Adipocyte (in vitro differentiated cells): ENCODE measurements at regions not wholly inside any gene's neighbourhood (a gene's known extent, or its start where the extent isn't known, plus 50 kb on each side); places are given as distances from the start of the nearest gene placed in this dataset.

Source experiments
- DNase-seq: peaks from one replicate; pipeline ENCODE4 v3.0.0-alpha.2; 2015; ENCODE audit warnings: low read depth
- H3K27me3 ChIP-seq: replicated peaks from 2 replicates; pipeline ENCODE4 v1.7.0; 2013; ENCODE audit warnings: mild to moderate bottlenecking, low read length, moderate library complexity; ENCODE audit not compliant: control insufficient read depth, insufficient read depth
- H3K36me3 ChIP-seq: 2 replicates; pipeline ENCODE4 v1.7.0; 2013; ENCODE audit warnings: low read length, mild to moderate bottlenecking, moderate library complexity; ENCODE audit not compliant: control insufficient read depth, insufficient read depth, severe bottlenecking
- H3K4me1 ChIP-seq: 2 replicates; pipeline ENCODE4 v1.7.0; 2013; ENCODE audit warnings: mild to moderate bottlenecking, low read length, moderate library complexity; ENCODE audit not compliant: control insufficient read depth, insufficient read depth
- H3K4me3 ChIP-seq: 2 replicates; pipeline ENCODE4 v1.7.0; 2013; ENCODE audit warnings: mild to moderate bottlenecking, low read length, moderate library complexity
- H3K9ac ChIP-seq: 2 replicates; pipeline ENCODE4 v1.7.0; 2013; ENCODE audit warnings: mild to moderate bottlenecking, low read length, moderate library complexity
- H3K9me3 ChIP-seq: 2 replicates; pipeline ENCODE4 v1.7.0; 2013; ENCODE audit warnings: mild to moderate bottlenecking, low read length, moderate library complexity; ENCODE audit not compliant: control insufficient read depth

DNA sequence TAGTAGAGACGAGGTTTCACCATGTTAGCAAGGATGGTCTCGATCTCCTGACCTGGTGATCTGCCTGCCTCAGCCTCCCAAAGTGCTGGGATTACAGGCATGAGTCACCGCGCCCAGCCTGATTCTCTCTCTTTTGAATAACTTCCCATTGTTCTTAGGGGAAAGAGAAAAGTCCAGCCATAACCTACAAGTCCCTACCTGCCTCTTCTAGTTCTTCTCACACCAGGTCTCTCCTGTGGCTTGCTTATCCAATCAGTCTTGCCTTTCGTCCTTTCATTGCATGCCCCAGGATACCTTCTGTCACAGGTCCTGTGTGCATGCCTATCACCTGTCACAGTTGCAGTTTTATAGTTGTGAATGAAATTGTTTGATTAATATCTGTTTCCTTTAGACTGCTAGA is 148.1 kb downstream of the SLC4A3 start:
- no peak for DNase-seq
- peaks cover 14% of the 10 kb centered on the region for H3K27me3 ChIP-seq
- H3K4me1 ChIP-seq, result no peaks in the 10 kb centered on the region
- H3K9ac ChIP-seq, result no peak overlapping the region
- no peak overlapping the region for H3K4me3 ChIP-seq
- no peaks in the 10 kb centered on the region for H3K36me3 ChIP-seq
- H3K9me3 ChIP-seq, result no peaks in the 10 kb centered on the region

DNA sequence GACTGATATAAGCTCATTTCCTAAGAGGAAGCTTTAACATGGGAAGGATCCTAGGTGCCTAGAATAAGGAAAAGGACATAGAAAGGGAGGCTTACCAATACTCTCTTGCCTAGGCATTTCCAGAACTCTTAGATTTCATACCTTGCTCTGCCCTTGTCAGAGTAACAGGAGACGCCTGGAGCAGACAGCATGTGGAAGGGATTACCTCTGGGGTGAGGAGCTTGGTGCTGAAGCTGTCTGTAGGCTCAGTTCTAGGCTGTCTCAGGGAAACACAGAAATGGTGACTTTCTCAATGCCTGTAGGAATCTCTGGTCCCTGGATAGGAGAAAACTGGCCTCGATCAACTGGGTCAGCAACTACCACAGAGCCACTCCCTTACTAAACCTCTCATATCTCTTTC is 150.0 kb downstream of the SLC4A3 start:
- H3K9ac ChIP-seq, result no peak overlapping the region
- H3K36me3 ChIP-seq, result no peaks in the 10 kb centered on the region
- peaks cover 14% of the 10 kb centered on the region for H3K27me3 ChIP-seq
- peaks cover under 1% of the 10 kb centered on the region for H3K4me1 ChIP-seq
- H3K4me3 ChIP-seq, result no peak overlapping the region
- no peak for DNase-seq
- H3K9me3 ChIP-seq, result no peaks in the 10 kb centered on the region

DNA sequence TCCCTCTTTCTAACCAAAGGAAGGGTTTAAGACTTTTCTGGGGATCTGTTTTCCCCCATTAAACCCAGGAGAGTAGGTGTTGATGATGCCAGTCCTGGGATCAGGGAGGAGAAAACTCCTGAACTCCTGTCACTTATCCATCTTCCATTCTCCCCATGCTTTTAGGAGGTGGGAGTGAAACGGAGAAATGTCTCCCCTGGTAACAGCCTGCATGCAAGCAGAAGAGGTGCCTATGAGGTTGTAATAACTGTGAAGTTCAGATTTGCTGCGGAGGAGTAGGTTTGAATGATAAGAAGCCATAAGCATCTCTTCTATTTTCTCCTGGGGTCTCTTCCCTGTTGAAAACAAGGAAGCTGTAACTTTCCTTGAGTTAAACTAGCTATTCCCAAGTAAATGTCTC is 150.8 kb downstream of the SLC4A3 start:
- Histone ChIP-seq H3K36me3 (no peaks in the 10 kb centered on the region), H3K9me3 (no peaks in the 10 kb centered on the region), H3K4me3 (no peak overlapping the region), H3K9ac (no peak overlapping the region), H3K27me3 (peaks cover 14% of the 10 kb centered on the region), H3K4me1 (peaks cover 9% of the 10 kb centered on the region)
- no peak for DNase-seq

DNA sequence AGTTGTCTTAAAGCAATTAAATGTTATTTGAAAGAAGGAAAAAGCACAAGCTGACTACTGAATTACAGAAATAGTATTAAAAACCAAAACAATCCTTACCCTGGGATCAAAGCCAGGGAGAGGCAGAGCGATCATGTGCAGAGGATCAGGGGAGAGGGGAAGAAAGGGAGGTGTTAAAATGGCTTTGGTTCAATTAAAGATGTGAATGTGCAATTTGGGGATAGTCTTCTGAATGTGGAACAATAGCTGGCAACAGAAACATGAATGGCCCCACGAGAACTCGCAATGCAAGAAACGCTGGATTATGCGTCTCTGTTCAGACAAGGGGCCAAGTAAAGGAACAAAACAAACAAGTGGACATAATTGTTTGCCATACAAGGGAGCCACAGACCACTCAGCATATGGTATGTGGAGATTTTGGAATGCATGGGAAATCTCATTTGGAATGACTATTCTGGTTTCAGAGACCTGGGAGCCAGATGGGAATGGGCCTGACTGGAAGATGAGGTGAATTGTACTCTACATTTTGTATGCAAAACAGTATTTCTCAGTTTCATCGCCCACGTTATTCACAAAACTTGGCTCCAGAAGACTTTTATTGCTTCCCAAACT is 155.4 kb downstream of the SLC4A3 start:
- Histone ChIP-seq H3K4me1 (peaks cover 19% of the 10 kb centered on the region), H3K9me3 (no peaks in the 10 kb centered on the region), H3K4me3 (no peak overlapping the region), H3K9ac (no peak overlapping the region), H3K36me3 (no peaks in the 10 kb centered on the region), H3K27me3 (peaks cover 8% of the 10 kb centered on the region)
- DNase-seq, result no peak

DNA sequence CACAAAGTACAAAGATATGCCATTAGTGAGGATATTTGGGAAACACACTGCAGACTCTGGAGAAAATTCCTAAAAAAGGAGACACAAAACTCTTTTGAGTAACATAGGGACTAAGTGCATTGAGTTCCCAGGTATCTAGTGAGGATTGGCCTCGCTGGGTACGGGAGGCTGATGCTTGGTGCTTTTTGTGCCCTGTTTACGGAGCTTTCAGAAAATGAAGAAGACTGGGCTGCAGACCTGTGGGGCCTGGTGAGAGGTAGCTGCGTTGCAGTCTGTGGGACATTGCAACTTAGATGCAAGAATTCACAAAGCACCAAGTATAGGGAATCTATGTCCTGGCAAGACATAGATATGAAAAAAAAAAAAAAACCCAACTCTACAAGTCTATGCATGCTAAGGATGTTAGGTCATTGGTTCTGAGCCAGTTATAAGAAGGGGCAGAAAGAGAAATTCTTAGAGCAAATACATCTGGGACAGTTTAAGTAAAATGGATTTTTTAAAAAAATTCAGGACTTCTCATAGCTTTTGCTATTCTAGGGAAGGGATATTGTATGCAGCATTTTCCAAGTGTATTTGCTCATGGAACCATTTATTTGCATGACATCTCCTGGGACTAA is 156.0 kb downstream of the SLC4A3 start:
- Histone ChIP-seq H3K36me3 (no peaks in the 10 kb centered on the region), H3K27me3 (peaks cover 3% of the 10 kb centered on the region), H3K4me3 (no peak overlapping the region), H3K4me1 (peaks cover 19% of the 10 kb centered on the region), H3K9ac (no peak overlapping the region), H3K9me3 (no peaks in the 10 kb centered on the region)
- peak; percentile 57 for DNase-seq

DNA sequence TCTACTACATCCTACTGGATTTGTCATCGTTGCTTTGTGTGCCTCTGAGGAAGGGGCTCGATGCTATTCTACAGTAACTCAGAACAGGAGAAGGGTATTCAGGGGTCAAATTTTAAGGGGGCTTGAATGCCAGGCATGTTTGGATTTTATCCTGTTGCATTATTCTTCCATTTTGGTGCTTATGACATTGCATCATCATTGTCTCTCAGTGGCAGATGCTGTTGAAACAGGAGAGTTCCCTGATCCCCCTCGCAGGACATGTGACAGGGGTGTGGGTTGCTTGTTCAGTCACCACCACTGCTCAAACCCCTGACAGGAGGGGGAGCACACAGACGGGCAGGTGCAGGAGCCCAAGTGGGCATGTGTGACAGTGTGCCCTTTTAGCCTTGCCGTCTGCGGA is 156.7 kb downstream of the SLC4A3 start:
- Histone ChIP-seq H3K9me3 (no peaks in the 10 kb centered on the region), H3K27me3 (no peaks in the 10 kb centered on the region)
- no peak for DNase-seq

DNA sequence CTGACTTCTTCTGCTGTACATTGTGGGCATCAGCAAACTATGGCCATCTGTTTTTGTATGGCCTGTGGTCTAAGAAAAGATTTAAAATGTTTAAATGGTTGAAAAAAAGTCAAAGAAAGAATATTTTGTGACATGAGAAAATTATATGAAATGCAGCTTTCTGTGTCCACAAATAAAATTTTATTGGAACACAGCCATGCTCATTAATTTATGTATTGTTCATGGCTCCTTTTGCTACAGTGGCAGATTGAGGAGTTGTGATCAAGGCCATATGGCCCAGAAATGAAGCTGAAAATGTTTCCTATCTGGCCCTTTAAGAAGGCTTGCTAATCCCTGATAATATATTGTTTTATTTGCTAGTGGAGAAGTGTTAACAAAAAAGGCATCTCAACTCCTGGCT is 162.0 kb downstream of the SLC4A3 start:
- H3K9me3 ChIP-seq, result no peaks in the 10 kb centered on the region
- H3K36me3 ChIP-seq, result no peaks in the 10 kb centered on the region
- no peak overlapping the region for H3K9ac ChIP-seq
- no peak for DNase-seq
- H3K4me3 ChIP-seq, result no peak overlapping the region
- no peaks in the 10 kb centered on the region for H3K4me1 ChIP-seq
- no peaks in the 10 kb centered on the region for H3K27me3 ChIP-seq

More for the DNA sequence above, 156.7 kb downstream of the SLC4A3 start:
- Histone ChIP-seq H3K4me3 (no peak overlapping the region), H3K9ac (no peak overlapping the region), H3K36me3 (no peaks in the 10 kb centered on the region), H3K4me1 (peaks cover 19% of the 10 kb centered on the region)

DNA sequence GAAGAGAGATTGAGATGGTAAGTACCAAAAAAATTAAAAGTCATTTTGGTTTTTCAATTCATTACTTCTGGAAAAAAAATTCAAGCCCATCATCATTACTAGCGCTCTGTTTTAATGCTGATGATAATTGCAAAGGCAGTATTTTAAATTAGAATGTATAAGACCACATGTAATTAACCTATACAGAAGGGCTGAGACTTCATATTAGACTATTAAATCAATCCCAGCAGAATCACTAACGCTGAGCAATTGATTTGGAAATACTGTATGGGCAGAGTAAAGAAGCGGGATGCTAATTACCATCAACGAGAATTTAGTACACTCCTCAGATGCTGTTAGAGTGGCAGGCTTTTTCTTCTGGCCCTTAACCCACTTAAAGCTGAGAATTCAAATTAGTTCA is 165.0 kb downstream of the SLC4A3 start:
- Histone ChIP-seq H3K9ac (no peak overlapping the region), H3K36me3 (no peaks in the 10 kb centered on the region), H3K4me1 (no peaks in the 10 kb centered on the region), H3K9me3 (no peaks in the 10 kb centered on the region), H3K4me3 (no peak overlapping the region), H3K27me3 (no peaks in the 10 kb centered on the region)
- DNase-seq, result no peak

DNA sequence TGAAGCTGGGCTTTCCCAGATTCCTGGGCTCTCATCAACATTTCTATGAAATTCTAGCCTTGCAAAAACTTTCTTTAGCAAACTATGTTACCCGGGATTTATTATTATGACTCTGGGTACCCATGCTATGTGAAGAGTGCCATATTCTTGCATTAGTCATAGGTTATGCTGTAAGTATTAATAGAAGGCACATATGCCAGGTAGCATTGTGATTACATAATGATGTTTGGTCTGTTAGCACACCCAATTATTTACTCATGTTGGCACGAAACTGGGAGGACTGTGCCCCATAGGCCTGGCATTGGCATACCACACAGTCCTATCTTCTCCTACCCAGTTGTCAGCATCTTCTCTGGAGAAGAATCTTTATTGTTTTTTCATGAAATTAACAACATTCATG is 171.0 kb downstream of the SLC4A3 start:
- DNase-seq, result no peak
- Histone ChIP-seq H3K27me3 (no peaks in the 10 kb centered on the region), H3K36me3 (no peaks in the 10 kb centered on the region), H3K4me1 (peaks cover 9% of the 10 kb centered on the region), H3K9ac (no peak overlapping the region), H3K4me3 (no peak overlapping the region), H3K9me3 (no peaks in the 10 kb centered on the region)

DNA sequence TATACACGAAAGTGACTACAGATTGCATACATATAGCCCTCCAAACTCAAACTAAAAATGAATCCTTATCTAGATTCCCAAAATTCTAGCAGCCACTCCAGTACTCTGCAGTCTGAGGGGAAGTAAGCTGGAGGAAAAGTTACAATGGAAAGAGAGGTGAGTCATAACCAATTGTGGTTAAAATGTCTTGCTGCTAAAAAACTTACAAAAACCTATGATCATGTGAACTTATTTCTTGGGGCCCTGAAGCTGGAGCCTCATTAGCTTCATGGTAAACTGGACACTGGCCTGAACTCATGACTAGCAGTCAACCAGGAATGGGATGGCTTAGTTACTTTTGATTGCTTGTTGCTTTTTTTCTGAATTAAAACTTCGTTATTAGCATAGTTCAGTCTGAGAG is 175.9 kb downstream of the SLC4A3 start:
- H3K4me3 ChIP-seq, result no peak overlapping the region
- peaks cover 11% of the 10 kb centered on the region for H3K4me1 ChIP-seq
- no peaks in the 10 kb centered on the region for H3K27me3 ChIP-seq
- H3K36me3 ChIP-seq, result no peaks in the 10 kb centered on the region
- no peak overlapping the region for H3K9ac ChIP-seq
- H3K9me3 ChIP-seq, result peaks cover 11% of the 10 kb centered on the region
- DNase-seq, result peak; percentile 16

DNA sequence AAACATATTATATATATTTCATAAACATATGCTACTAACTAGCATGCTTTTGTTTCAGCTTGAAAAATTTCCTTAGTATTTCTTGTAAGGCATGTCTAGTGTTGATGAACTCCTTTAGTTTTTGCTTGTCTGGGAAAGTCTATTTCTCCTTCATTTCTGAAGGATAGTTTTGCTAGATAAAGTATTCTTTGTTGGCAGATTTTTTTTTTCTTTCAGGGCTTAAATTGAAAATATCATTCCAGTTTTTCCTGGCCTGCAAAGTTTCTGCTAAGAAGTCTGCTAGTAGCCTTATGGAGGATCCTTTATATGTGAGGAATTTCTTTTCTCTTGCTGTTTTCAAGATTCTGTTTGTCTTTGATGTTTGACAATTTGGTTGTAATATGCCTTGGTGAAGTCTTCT is 183.5 kb downstream of the SLC4A3 start:
- Histone ChIP-seq H3K9me3 (peaks cover 19% of the 10 kb centered on the region), H3K9ac (no peak overlapping the region), H3K27me3 (no peaks in the 10 kb centered on the region), H3K4me3 (no peak overlapping the region), H3K36me3 (no peaks in the 10 kb centered on the region), H3K4me1 (no peaks in the 10 kb centered on the region)
- no peak for DNase-seq

DNA sequence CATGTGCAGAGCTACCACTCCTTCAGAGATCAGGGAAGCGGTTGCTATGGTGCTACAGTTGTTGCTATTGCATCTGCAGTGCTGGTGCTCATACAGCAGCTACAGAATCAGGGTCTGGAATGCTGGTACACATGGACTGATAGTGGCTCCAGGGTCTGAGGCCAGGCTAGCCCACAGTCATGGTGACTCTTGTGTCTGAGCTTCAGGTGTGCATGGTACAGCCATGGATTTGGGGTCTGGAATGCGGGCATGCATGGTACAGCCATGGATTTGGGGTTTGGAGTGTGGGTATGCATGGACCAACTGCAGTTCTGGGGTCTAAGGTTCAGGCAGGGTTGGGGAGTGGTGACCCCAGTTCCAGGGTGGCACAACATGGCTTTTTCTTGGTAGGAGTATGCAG is 185.2 kb downstream of the SLC4A3 start:
- no peaks in the 10 kb centered on the region for H3K27me3 ChIP-seq
- no peaks in the 10 kb centered on the region for H3K4me1 ChIP-seq

More for the DNA sequence above, 185.2 kb downstream of the SLC4A3 start:
- no peaks in the 10 kb centered on the region for H3K36me3 ChIP-seq
- H3K4me3 ChIP-seq, result no peak overlapping the region
- no peak for DNase-seq
- peaks cover 8% of the 10 kb centered on the region for H3K9me3 ChIP-seq
- no peak overlapping the region for H3K9ac ChIP-seq
